SK-N-SH treated with all-trans-retinoic acid at 6 μM for 48 hours (cell line): ENCODE measurements at regions not wholly inside any gene's neighbourhood (a gene's known extent, or its start where the extent isn't known, plus 50 kb on each side); places are given as distances from the start of the nearest gene placed in this dataset.

Experiments
- ISL1 ChIP-seq: fragments of 250-450 bp; sonication (Bioruptor Pico); IDR thresholded peaks from 2 replicates; pipeline ENCODE4 v2.1.2; 2022; ENCODE audit warnings: mild to moderate bottlenecking, moderate library complexity
- TOX ChIP-seq: fragments of 250-450 bp; sonication (Bioruptor Pico); IDR thresholded peaks from 2 replicates; pipeline ENCODE4 v1.8.0; 2021; ENCODE audit warnings: mild to moderate bottlenecking, moderate library complexity, borderline replicate concordance

GRCh38 chr1:67532452-67533216, 102.4 kb upstream of the SERBP1 start:
- TF ChIP-seq ISL1 (CRISPR knock-in tag) (no peak), TOX (CRISPR knock-in tag) (no peak)
